ENCODE measurements at regions not wholly inside any gene's neighbourhood (a gene's known extent, or its start where the extent isn't known, plus 50 kb on each side); places are given as distances from the start of the nearest gene placed in this dataset.

DNA sequence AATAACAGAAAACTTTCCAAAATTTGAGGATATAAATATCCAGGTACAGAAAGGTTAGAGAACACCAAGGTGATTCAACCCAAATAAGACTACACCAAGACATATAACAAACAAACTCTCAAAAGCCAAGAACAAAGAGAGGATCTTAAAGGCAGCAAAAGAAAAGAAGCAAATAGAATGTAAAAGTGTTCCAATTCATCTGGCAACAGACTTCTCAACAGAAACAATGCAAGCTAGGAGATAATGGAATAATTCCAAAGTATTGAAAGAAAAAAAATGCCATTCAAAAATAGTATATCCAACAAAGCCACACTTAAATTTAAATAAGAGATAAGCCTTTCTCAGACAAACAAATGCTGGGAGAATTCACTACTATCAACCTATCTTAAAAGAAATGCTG is 153.0 kb upstream of the FAT3 start:
- H3K36me3 ChIP-seq (replicated peaks; ENCODE audit: insufficient read depth, low read depth): no peaks in the 10 kb centered on the region
- H3K4me3 ChIP-seq: no peak overlapping the region
- no peak overlapping the region for H2AFZ ChIP-seq
- no peaks in the 10 kb centered on the region for H3K79me2 ChIP-seq
- H3K27ac ChIP-seq: no peak overlapping the region
- no peaks in the 10 kb centered on the region for H3K9me3 ChIP-seq (ENCODE audit: low read depth)
- H3K4me1 ChIP-seq (ENCODE audit: insufficient read depth): peaks cover 1% of the 10 kb centered on the region
- TF ChIP-seq EZH2phosphoT487 (IDR thresholded peaks at IDR 0.05; ENCODE audit: low read depth, severe bottlenecking, unreplicated experiment) (no peak), EZH2 (IDR thresholded peaks at IDR 0.05; ENCODE audit: borderline replicate concordance) (no peak)
- TF ChIP-seq, protein P1, sequence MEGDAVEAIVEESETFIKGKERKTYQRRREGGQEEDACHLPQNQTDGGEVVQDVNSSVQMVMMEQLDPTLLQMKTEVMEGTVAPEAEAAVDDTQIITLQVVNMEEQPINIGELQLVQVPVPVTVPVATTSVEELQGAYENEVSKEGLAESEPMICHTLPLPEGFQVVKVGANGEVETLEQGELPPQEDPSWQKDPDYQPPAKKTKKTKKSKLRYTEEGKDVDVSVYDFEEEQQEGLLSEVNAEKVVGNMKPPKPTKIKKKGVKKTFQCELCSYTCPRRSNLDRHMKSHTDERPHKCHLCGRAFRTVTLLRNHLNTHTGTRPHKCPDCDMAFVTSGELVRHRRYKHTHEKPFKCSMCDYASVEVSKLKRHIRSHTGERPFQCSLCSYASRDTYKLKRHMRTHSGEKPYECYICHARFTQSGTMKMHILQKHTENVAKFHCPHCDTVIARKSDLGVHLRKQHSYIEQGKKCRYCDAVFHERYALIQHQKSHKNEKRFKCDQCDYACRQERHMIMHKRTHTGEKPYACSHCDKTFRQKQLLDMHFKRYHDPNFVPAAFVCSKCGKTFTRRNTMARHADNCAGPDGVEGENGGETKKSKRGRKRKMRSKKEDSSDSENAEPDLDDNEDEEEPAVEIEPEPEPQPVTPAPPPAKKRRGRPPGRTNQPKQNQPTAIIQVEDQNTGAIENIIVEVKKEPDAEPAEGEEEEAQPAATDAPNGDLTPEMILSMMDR (IDR thresholded peaks at IDR 0.05; ENCODE audit: poor library complexity): no peak
- DNase-seq (ENCODE audit: low spot score): no peak
- no peaks in the 10 kb centered on the region for H3K27me3 ChIP-seq
- no peak overlapping the region for H3K4me2 ChIP-seq
- H3K9me2 ChIP-seq (replicated peaks; ENCODE audit: insufficient read depth): no peaks in the 10 kb centered on the region
- H4K20me1 ChIP-seq (ENCODE audit: insufficient read depth, poor library complexity, severe bottlenecking): no peaks in the 10 kb centered on the region

DNA sequence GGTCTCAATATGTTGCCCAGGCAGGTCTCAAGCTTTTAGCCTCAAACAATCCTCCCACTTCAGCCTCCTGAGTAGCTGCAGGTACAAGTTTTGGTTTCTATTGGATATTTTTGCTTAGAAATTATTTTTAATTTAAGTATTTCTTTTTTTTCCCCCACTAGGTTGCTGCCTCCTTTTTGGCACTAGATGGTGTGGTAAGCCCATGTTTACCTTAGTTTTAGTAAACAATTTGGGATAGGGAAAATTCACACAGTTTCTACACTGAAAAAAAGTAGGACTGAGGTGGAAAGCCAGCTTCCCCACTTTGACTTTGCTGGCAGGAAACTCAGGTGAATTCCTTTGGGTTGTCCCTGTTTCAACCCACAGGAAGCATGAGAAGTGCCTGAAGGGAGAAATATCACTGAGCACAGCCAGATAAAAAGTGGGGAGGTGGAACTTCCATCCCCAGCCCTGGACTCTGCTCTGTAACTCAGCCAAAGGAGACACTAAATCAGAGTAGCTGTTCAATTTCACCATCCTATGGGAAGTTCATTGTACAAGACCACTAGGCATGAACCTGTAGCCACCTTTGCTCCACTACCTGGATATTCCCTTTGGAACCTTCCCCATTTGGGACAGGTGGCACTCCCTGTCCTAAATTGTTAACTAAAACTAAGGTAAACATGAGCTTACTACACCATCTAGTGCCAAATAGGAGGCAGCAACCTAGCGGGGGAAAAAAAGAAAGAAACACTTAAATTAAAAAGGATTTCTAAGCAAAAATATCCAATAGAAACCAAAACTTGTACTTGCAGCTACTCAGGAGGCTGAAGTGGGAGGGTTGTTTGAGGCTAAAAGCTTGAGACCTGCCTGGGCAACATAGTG is 154.4 kb upstream of the FAT3 start:
- Histone ChIP-seq H3K4me1 (ENCODE audit: insufficient read depth) (peaks cover 4% of the 10 kb centered on the region), H3K4me3 (no peak overlapping the region), H3K9me2 (replicated peaks; ENCODE audit: insufficient read depth) (no peaks in the 10 kb centered on the region), H3K27ac (no peak overlapping the region), H3K79me2 (no peaks in the 10 kb centered on the region), H3K4me2 (no peak overlapping the region), H4K20me1 (ENCODE audit: insufficient read depth, poor library complexity, severe bottlenecking) (no peaks in the 10 kb centered on the region), H3K27me3 (no peaks in the 10 kb centered on the region), H3K36me3 (replicated peaks; ENCODE audit: insufficient read depth, low read depth) (no peaks in the 10 kb centered on the region), H3K9me3 (ENCODE audit: low read depth) (no peaks in the 10 kb centered on the region), H2AFZ (no peak overlapping the region)
- 80% methylated on average over 1 of the region's 1 CpG for WGBS (ENCODE audit: low lambda C conversion rate, missing lambda C conversion rate)
- no peak for DNase-seq (ENCODE audit: low spot score)
- TF ChIP-seq, protein P1 (IDR thresholded peaks at IDR 0.05; ENCODE audit: poor library complexity): peak; percentile 7
- no peak for TF ChIP-seq EZH2phosphoT487 (IDR thresholded peaks at IDR 0.05; ENCODE audit: low read depth, severe bottlenecking, unreplicated experiment)

DNA sequence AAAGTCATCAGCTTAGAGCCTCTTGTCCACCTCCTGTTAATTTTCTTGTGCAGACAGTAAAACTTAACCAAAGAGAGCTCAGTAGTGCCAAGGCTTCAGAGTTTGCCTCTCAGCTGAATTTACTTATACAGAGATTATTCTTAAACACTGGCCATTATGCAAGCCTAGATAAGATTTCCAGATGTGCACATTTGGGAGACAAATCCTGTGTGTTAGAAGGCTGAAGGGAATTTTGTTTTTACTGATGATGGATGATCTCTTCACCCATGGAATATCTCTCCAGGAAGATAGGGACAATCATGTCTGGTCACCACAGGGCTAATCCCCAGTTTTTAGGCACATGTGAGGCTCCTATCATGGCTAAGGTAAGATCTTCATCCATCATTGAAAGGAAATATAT is 157.6 kb upstream of the FAT3 start:
- no peak overlapping the region for H3K27ac ChIP-seq
- no peak for DNase-seq (ENCODE audit: low spot score)
- no peaks in the 10 kb centered on the region for H3K9me3 ChIP-seq (ENCODE audit: low read depth)
- H3K27me3 ChIP-seq: no peaks in the 10 kb centered on the region
- peaks cover 4% of the 10 kb centered on the region for H3K4me1 ChIP-seq (ENCODE audit: insufficient read depth)
- H3K4me3 ChIP-seq: no peak overlapping the region
- H4K20me1 ChIP-seq (ENCODE audit: insufficient read depth, poor library complexity, severe bottlenecking): no peaks in the 10 kb centered on the region
- H3K79me2 ChIP-seq: no peaks in the 10 kb centered on the region
- H3K36me3 ChIP-seq (replicated peaks; ENCODE audit: insufficient read depth, low read depth): no peaks in the 10 kb centered on the region
- TF ChIP-seq, protein P1 (IDR thresholded peaks at IDR 0.05; ENCODE audit: poor library complexity): no peak
- TF ChIP-seq EZH2 (IDR thresholded peaks at IDR 0.05; ENCODE audit: borderline replicate concordance): no peak
- no peak for TF ChIP-seq EZH2phosphoT487 (IDR thresholded peaks at IDR 0.05; ENCODE audit: low read depth, severe bottlenecking, unreplicated experiment)
- H3K9me2 ChIP-seq (replicated peaks; ENCODE audit: insufficient read depth): no peaks in the 10 kb centered on the region
- no peak overlapping the region for H3K4me2 ChIP-seq
- no peak overlapping the region for H2AFZ ChIP-seq

Data from hepatocyte (in vitro differentiated cells).